A673 (cell line): ENCODE measurements at regions not wholly inside any gene's neighbourhood (a gene's known extent, or its start where the extent isn't known, plus 50 kb on each side); places are given as distances from the start of the nearest gene placed in this dataset.

Experiments used
- EZH2 ChIP-seq: fragments of 200-600 bp; sonication (generic); IDR thresholded peaks from 2 replicates; pipeline ENCODE4 v1.6.1; 2017; ENCODE audit warnings: borderline replicate concordance, low read depth, mild to moderate bottlenecking, mixed read lengths, antibody characterized with exemption, low read length; ENCODE audit not compliant: poor library complexity, severe bottlenecking
- TF ChIP-seq, protein P1 (sequence below): fragments of 300-800, 200-600 bp; sonication (generic); conservative IDR thresholded peaks from 2 replicates; pipeline ENCODE4 v1.5.1; 2017; ENCODE audit warnings: low read depth, mild to moderate bottlenecking, antibody characterized with exemption, low read length, moderate library complexity, mixed read lengths

DNA sequence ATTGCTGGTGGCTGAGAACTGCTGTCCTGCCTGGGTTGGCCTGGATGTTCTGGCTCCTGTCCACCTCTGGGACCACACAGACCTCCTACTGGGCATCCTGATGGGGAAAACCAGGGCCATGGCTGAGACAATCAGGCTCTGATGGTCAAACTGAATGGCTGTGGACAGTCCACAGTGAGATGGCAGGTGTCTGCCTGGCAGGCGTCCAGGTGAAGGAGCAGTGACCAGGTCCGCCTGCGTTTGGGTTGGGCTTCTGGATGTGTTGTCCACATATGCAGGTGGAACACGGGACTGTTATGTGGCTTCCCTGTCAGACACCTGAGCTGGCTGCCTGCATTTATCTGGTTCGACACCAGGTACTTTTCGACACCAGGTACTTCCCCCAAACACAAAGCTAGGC lies 241.7 kb downstream of the BUB3 start:
- TF ChIP-seq, protein P1, sequence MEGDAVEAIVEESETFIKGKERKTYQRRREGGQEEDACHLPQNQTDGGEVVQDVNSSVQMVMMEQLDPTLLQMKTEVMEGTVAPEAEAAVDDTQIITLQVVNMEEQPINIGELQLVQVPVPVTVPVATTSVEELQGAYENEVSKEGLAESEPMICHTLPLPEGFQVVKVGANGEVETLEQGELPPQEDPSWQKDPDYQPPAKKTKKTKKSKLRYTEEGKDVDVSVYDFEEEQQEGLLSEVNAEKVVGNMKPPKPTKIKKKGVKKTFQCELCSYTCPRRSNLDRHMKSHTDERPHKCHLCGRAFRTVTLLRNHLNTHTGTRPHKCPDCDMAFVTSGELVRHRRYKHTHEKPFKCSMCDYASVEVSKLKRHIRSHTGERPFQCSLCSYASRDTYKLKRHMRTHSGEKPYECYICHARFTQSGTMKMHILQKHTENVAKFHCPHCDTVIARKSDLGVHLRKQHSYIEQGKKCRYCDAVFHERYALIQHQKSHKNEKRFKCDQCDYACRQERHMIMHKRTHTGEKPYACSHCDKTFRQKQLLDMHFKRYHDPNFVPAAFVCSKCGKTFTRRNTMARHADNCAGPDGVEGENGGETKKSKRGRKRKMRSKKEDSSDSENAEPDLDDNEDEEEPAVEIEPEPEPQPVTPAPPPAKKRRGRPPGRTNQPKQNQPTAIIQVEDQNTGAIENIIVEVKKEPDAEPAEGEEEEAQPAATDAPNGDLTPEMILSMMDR: no peak
- TF ChIP-seq EZH2: no peak
